Gastroesophageal sphincter (tissue), 4 donors: ENCODE measurements at regions not wholly inside any gene's neighbourhood (a gene's known extent, or its start where the extent isn't known, plus 50 kb on each side); places are given as distances from the start of the nearest gene placed in this dataset.

Experiments
- ATAC-seq: fragments of 150-250 bp; one replicate; pipeline ENCODE4 v1.9.1; 2016; ENCODE audit warnings: mild to moderate bottlenecking, moderate library complexity
- H3K27ac ChIP-seq, 4 donors: fragments of 200-600 bp; sonication (generic) in 3 of 4; 1 replicate in 3 of 4; 2 replicates in 1 of 4; pipeline ENCODE4 v1.5.1; 2016 to 2019
- H3K27me3 ChIP-seq: fragments of 200-600 bp; sonication (generic); one replicate; pipeline ENCODE4 v1.5.1; 2019
- H3K36me3 ChIP-seq, 2 donors: fragments of 200-600 bp; sonication (generic); one replicate each; pipeline ENCODE4 v1.5.1; 2019; ENCODE audit warnings: control low read depth in 1 of 2
- H3K4me1 ChIP-seq, 3 donors: fragments of 200-600 bp; sonication (generic); 1 replicate in 2 of 3; 2 replicates in 1 of 3; pipeline ENCODE4 v1.5.1; 2016 to 2019; ENCODE audit warnings: control low read depth in 2 of 3
- H3K4me3 ChIP-seq, 2 donors: fragments of 200-600 bp; sonication (generic); one replicate each; pipeline ENCODE4 v1.5.1; 2019; ENCODE audit warnings: mild to moderate bottlenecking in 1 of 2, moderate library complexity in 1 of 2
- H3K9me3 ChIP-seq, 3 donors: fragments of 200-600 bp; sonication (generic); one replicate each; pipeline ENCODE4 v1.5.1; 2017 to 2019; ENCODE audit warnings: control low read depth in 2 of 3
- CTCF ChIP-seq, 4 experiments: fragments of 200-600 bp in 2 of 4; fragments of 450-650 bp in 2 of 4; sonication (generic) in 1 of 4; IDR thresholded peaks; one replicate each; pipeline ENCODE4 v1.5.1; 2017 to 2019; ENCODE audit warnings: antibody characterized with exemption in 4 of 4, mild to moderate bottlenecking in 2 of 4, moderate library complexity in 2 of 4
- EP300 ChIP-seq: sonication (generic); formaldehyde crosslinking; IDR thresholded peaks from one replicate; pipeline ENCODE4 v1.6.1; 2017; ENCODE audit warnings: antibody characterized with exemption, mild to moderate bottlenecking
- POLR2A ChIP-seq, 2 donors: fragments of 450-650 bp; IDR thresholded peaks; one replicate each; pipeline ENCODE4 v1.6.1; 2017; ENCODE audit warnings: antibody characterized with exemption in 2 of 2, mild to moderate bottlenecking in 2 of 2, moderate library complexity in 1 of 2
- POLR2AphosphoS5 ChIP-seq: sonication (generic); formaldehyde crosslinking; IDR thresholded peaks from one replicate; pipeline ENCODE4 v1.6.1; 2017; ENCODE audit warnings: antibody characterized with exemption
- WGBS, 2 donors: methylation state at CpG; one replicate each; pipeline ENCODE4 v1.1.5; 2018; ENCODE audit warnings: low coverage in 1 of 2; 5-methylcytosine and 5-hydroxymethylcytosine counted together

- H3K4me3 ChIP-seq, result no peak overlapping the region
- no peaks in the 10 kb centered on the region for H3K27me3 ChIP-seq
- WGBS, 2 donors, result 15 to 45% methylated on average over 2 to 8 of the region's 9 CpGs
- no peaks in the 10 kb centered on the region for H3K9me3 ChIP-seq
- H3K36me3 ChIP-seq, result no peaks in the 10 kb centered on the region
- peak; percentile 16 for ATAC-seq
- peak overlapping the region in 3 of 4 donors; percentile 24 to 48 (median 33) for H3K27ac ChIP-seq
- H3K4me1 ChIP-seq, result peaks cover 0 to 15% (median 11%) of the 10 kb centered on the region in 3 donors
- TF ChIP-seq CTCF (IDR thresholded peaks at IDR 0.05) (no peak), POLR2A (IDR thresholded peaks at IDR 0.05) (no peak), EP300 (no peak), POLR2AphosphoS5 (peak; percentile 33)
Observed at GRCh38 chr1:222043444-222044292, 301.8 kb upstream of the DUSP10 start.

- no peak overlapping the region for H3K27ac ChIP-seq
- TF ChIP-seq EP300 (no peak), CTCF (IDR thresholded peaks at IDR 0.05) (no peak), POLR2AphosphoS5 (no peak), POLR2A (IDR thresholded peaks at IDR 0.05) (no peak)
- H3K9me3 ChIP-seq, result no peaks in the 10 kb centered on the region
- no peak for ATAC-seq
- no peaks in the 10 kb centered on the region for H3K36me3 ChIP-seq
- no peak overlapping the region for H3K4me3 ChIP-seq
- peaks cover 0 to 15% (median 11%) of the 10 kb centered on the region in 3 donors for H3K4me1 ChIP-seq
- WGBS, 2 donors, result 89 to 90% methylated on average over 6 of the region's 6 CpGs
- no peaks in the 10 kb centered on the region for H3K27me3 ChIP-seq
Observed at GRCh38 chr1:222042120-222042519, 300.2 kb upstream of the DUSP10 start.

GRCh38 chr1:222040955-222041354, 299.1 kb upstream of the DUSP10 start:
- Histone ChIP-seq H3K4me1 (peaks cover 0 to 15% (median 11%) of the 10 kb centered on the region in 3 donors), H3K4me3 (no peak overlapping the region), H3K27me3 (no peaks in the 10 kb centered on the region), H3K9me3 (no peaks in the 10 kb centered on the region), H3K27ac (no peak overlapping the region), H3K36me3 (no peaks in the 10 kb centered on the region)
- no peak for TF ChIP-seq EP300
- 89 to 94% methylated on average over 4 of the region's 4 CpGs for WGBS, 2 donors
- ATAC-seq, result no peak

GRCh38 chr1:222040121-222040805, 298.4 kb upstream of the DUSP10 start:
- no peaks in the 10 kb centered on the region for H3K9me3 ChIP-seq
- H3K4me3 ChIP-seq, result no peak overlapping the region
- no peaks in the 10 kb centered on the region for H3K27me3 ChIP-seq
- peaks cover 0 to 15% (median 11%) of the 10 kb centered on the region in 3 donors for H3K4me1 ChIP-seq
- TF ChIP-seq POLR2AphosphoS5 (no peak), POLR2A (IDR thresholded peaks at IDR 0.05) (no peak), EP300 (no peak), CTCF (IDR thresholded peaks at IDR 0.05) (no peak)
- ATAC-seq, result no peak
- 77 to 85% methylated on average over 6 to 7 of the region's 11 CpGs for WGBS, 2 donors
- no peak overlapping the region for H3K27ac ChIP-seq
- no peaks in the 10 kb centered on the region for H3K36me3 ChIP-seq

GRCh38 chr1:222038971-222039370, 297.1 kb upstream of the DUSP10 start:
- WGBS, 2 donors, result 94 to 100% methylated on average over 2 of the region's 3 CpGs
- no peak overlapping the region for H3K4me3 ChIP-seq
- TF ChIP-seq POLR2A (IDR thresholded peaks at IDR 0.05) (no peak), EP300 (no peak), CTCF (IDR thresholded peaks at IDR 0.05) (no peak), POLR2AphosphoS5 (no peak)
- ATAC-seq, result no peak
- peaks cover 0 to 15% (median 6%) of the 10 kb centered on the region in 3 donors for H3K4me1 ChIP-seq
- no peaks in the 10 kb centered on the region for H3K36me3 ChIP-seq
- no peak overlapping the region for H3K27ac ChIP-seq
- no peaks in the 10 kb centered on the region for H3K27me3 ChIP-seq
- no peaks in the 10 kb centered on the region for H3K9me3 ChIP-seq
